K562 (cell line): ENCODE measurements at regions not wholly inside any gene's neighbourhood (a gene's known extent, or its start where the extent isn't known, plus 50 kb on each side); places are given as distances from the start of the nearest gene placed in this dataset.

Source experiments
- ATAC-seq: fragments of 200-7000 bp; cut with Tn5 transposase; 3 replicates; pipeline ENCODE4 v1.9.1; 2020; ENCODE audit warnings: moderate library complexity
- BruUV-seq: library from RNA; stranded (reverse); fragments of 400-500 nt; replicated peaks from 2 replicates; lab custom pipeline; 2021; lab: Mats Ljungman, UMichigan
- CTCF ChIA-PET: fragments of 300-600 bp; formaldehyde crosslinking; extraction: SDS; loops from one replicate; lab custom pipeline; 2021; ENCODE audit warnings: low intra/inter-chr PET ratio; lab: Yijun Ruan, JAX
- POLR2A ChIA-PET: fragments of 300-600, 350-650 bp; sonication (Branson Sonifier 250); formaldehyde crosslinking; extraction: SDS; loops from one replicate; lab custom pipeline; 2021; ENCODE audit warnings: antibody characterized with exemption, inconsistent platforms; lab: Yijun Ruan, JAX
- DNase-seq, 4 experiments: peaks; one replicate each; pipeline versions ENCODE4 v3.0.0 to v3.0.0-alpha.2; 2011 to 2018; ENCODE audit warnings: low spot score in 3 of 4, mixed read lengths in 3 of 4; ENCODE audit errors: extremely low read depth in 1 of 4
- FAIRE-seq: peaks from 2 replicates; lab custom pipeline; 2011; peaks lifted over from hg19 to GRCh38; lab: Jason Lieb, UNC
- H2AFZ ChIP-seq: 2 replicates; pipeline ENCODE4 v1.6.0; 2011; ENCODE audit warnings: low read depth, low read length, control low read depth, inconsistent platforms
- H3K27ac ChIP-seq: fragments of 200-600 bp; 3 replicates; pipeline ENCODE4 v1.8.0; 2011; ENCODE audit warnings: low read depth, mild to moderate bottlenecking, control low read depth, inconsistent platforms, low read length, moderate library complexity, mixed read lengths; ENCODE audit errors: extremely low read depth
- H3K27me3 ChIP-seq, 2 experiments: fragments of 300-600 bp in 1 of 2; 2 replicates in 1 of 2; 3 replicates in 1 of 2; pipeline versions ENCODE4 v1.6.0 to v1.8.0; 2011; ENCODE audit warnings: inconsistent platforms in 2 of 2, low read length in 2 of 2, mild to moderate bottlenecking in 1 of 2, mixed read lengths in 1 of 2, moderate library complexity in 1 of 2; ENCODE audit not compliant: control insufficient read depth in 2 of 2, insufficient read depth in 2 of 2
- H3K36me3 ChIP-seq: fragments of 300-600 bp; 3 replicates; pipeline ENCODE4 v1.8.0; 2011; ENCODE audit warnings: mild to moderate bottlenecking, low read length, inconsistent platforms; ENCODE audit not compliant: control insufficient read depth, insufficient read depth
- H3K4me1 ChIP-seq, 2 experiments: fragments of 200-600 bp in 1 of 2; replicated peaks in 1 of 2; 2 replicates in 1 of 2; 3 replicates in 1 of 2; pipeline versions ENCODE4 v1.5.1 to v1.8.0; 2011; ENCODE audit warnings: inconsistent platforms in 2 of 2, low read length in 2 of 2, mild to moderate bottlenecking in 1 of 2, mixed read lengths in 1 of 2, moderate library complexity in 1 of 2; ENCODE audit not compliant: control insufficient read depth in 2 of 2, insufficient read depth in 2 of 2
- H3K4me2 ChIP-seq: 2 replicates; pipeline ENCODE4 v1.6.1; 2011; ENCODE audit warnings: low read length, control low read depth, inconsistent platforms, mixed read lengths; ENCODE audit not compliant: insufficient read depth
- H3K4me3 ChIP-seq: fragments of 200-600 bp; sonication (generic), shearing (Covaris generic); 2 replicates; pipeline ENCODE4 v1.5.1; 2016; ENCODE audit warnings: control low read depth, inconsistent platforms
- H3K79me2 ChIP-seq: fragments of 200-600 bp; 3 replicates; pipeline ENCODE4 v1.8.0; 2011; ENCODE audit warnings: low read length, inconsistent platforms; ENCODE audit not compliant: control insufficient read depth, insufficient read depth
- H3K9ac ChIP-seq, 2 experiments: 2 replicates each; pipeline versions ENCODE4 v1.6.0 to v1.6.1; 2011; ENCODE audit warnings: low read depth in 2 of 2, low read length in 2 of 2, control low read depth in 1 of 2, inconsistent platforms in 1 of 2, mild to moderate bottlenecking in 1 of 2, mixed read lengths in 1 of 2; ENCODE audit not compliant: insufficient read depth in 1 of 2
- H3K9me1 ChIP-seq: one replicate; pipeline ENCODE4 v1.6.0; 2011; ENCODE audit warnings: inconsistent platforms, mild to moderate bottlenecking, low read length, moderate library complexity; ENCODE audit not compliant: control insufficient read depth, insufficient read depth
- H3K9me3 ChIP-seq: replicated peaks from 2 replicates; pipeline ENCODE4 v1.5.1; 2011; ENCODE audit warnings: low read depth, low read length, inconsistent platforms; ENCODE audit not compliant: control insufficient read depth, insufficient read depth
- H4K20me1 ChIP-seq: replicated peaks from 2 replicates; pipeline ENCODE4 v1.6.1; 2011; ENCODE audit warnings: low read length, inconsistent platforms, mixed read lengths; ENCODE audit not compliant: control insufficient read depth, insufficient read depth
- E2F5 ChIP-seq: sonication (generic); formaldehyde crosslinking; IDR thresholded peaks from 2 replicates; pipeline ENCODE4 v1.8.0; 2022; ENCODE audit warnings: mild to moderate bottlenecking, missing genetic modification reagents
- ELK3 ChIP-seq: fragments of 450-650 bp; formaldehyde crosslinking; IDR thresholded peaks from 2 replicates; pipeline ENCODE4 v1.4.0; 2020; ENCODE audit warnings: mild to moderate bottlenecking
- EP400 ChIP-seq: fragments of 450-650 bp; IDR thresholded peaks from 2 replicates; pipeline ENCODE4 v1.6.1; 2017; ENCODE audit warnings: antibody characterized with exemption, mild to moderate bottlenecking, moderate library complexity
- GATAD2B ChIP-seq: fragments of 450-650 bp; IDR thresholded peaks from 2 replicates; pipeline ENCODE4 v1.6.1; 2017; ENCODE audit warnings: mild to moderate bottlenecking, borderline replicate concordance
- NCOA2 ChIP-seq, 2 experiments: fragments of 450-650 bp; IDR thresholded peaks; 2 replicates each; pipeline ENCODE4 v1.6.1; 2018; ENCODE audit warnings: mild to moderate bottlenecking in 2 of 2, moderate library complexity in 1 of 2; ENCODE audit not compliant: partially characterized antibody in 2 of 2
- NFYB ChIP-seq: IDR thresholded peaks from 2 replicates; pipeline ENCODE4 v1.6.1; 2011; ENCODE audit warnings: mild to moderate bottlenecking, moderate library complexity; ENCODE audit not compliant: insufficient read length; ENCODE audit errors: extremely low read depth
- NR2C2 ChIP-seq, 2 experiments: fragments of 200-800 bp in 1 of 2; sonication (Bioruptor generic) in 1 of 2; sonication (generic) in 1 of 2; formaldehyde crosslinking in 1 of 2; IDR thresholded peaks; 2 replicates each; pipeline versions ENCODE4 v1.6.1 to v1.8.0; 2016 to 2022; ENCODE audit warnings: mild to moderate bottlenecking in 1 of 2, missing compliant biosample characterization in 1 of 2, missing genetic modification characterization in 1 of 2, missing genetic modification reagents in 1 of 2
- PHF21A ChIP-seq: fragments of 450-650 bp; IDR thresholded peaks from 2 replicates; pipeline ENCODE4 v1.6.1; 2017; ENCODE audit warnings: low read depth, borderline replicate concordance
- STAG1 ChIP-seq: sonication (generic); formaldehyde crosslinking; IDR thresholded peaks from 2 replicates; pipeline ENCODE4 v1.5.0; 2020; ENCODE audit warnings: missing genetic modification reagents, borderline replicate concordance
- STAT6 ChIP-seq: sonication (generic); formaldehyde crosslinking; IDR thresholded peaks from 2 replicates; pipeline ENCODE4 v1.8.1; 2023; ENCODE audit warnings: mild to moderate bottlenecking, missing genetic modification reagents
- SUPT5H ChIP-seq: fragments of 450-650 bp; IDR thresholded peaks from 2 replicates; pipeline ENCODE4 v1.6.1; 2016
- TAF1 ChIP-seq: IDR thresholded peaks from 2 replicates; pipeline ENCODE4 v1.6.1; 2011; ENCODE audit warnings: mild to moderate bottlenecking, low read length, moderate library complexity; ENCODE audit not compliant: insufficient read depth, control insufficient read depth, severe bottlenecking; ENCODE audit errors: extremely low read depth
- TEAD2 ChIP-seq: fragments of 450-650 bp; IDR thresholded peaks from 2 replicates; pipeline ENCODE4 v1.6.1; 2016; ENCODE audit warnings: missing genetic modification characterization, control low read depth, missing compliant biosample characterization
- ZNF121 ChIP-seq: sonication (generic); formaldehyde crosslinking; conservative IDR thresholded peaks from 2 replicates; pipeline ENCODE4 v1.8.0; 2022; ENCODE audit warnings: missing genetic modification reagents
- ZNF24 ChIP-seq: fragments of 450-650 bp; IDR thresholded peaks from 2 replicates; pipeline ENCODE4 v1.6.1; 2016
- ZNF324 ChIP-seq: fragments of 250-450 bp; sonication (Bioruptor Pico); IDR thresholded peaks from 2 replicates; pipeline ENCODE4 v1.4.0; 2020; ENCODE audit warnings: mild to moderate bottlenecking
- ZNF740 ChIP-seq, 3 experiments: fragments of 200-800 bp in 1 of 3; sonication (Bioruptor generic) in 1 of 3; sonication (generic) in 1 of 3; formaldehyde crosslinking in 1 of 3; IDR thresholded peaks; 2 replicates each; pipeline versions ENCODE4 v1.6.1 to v1.8.0; 2016 to 2022; ENCODE audit warnings: mild to moderate bottlenecking in 2 of 3, missing compliant biosample characterization in 2 of 3, missing genetic modification characterization in 2 of 3, missing genetic modification reagents in 1 of 3
- WGBS: fragments of 100-300 bp; shearing (Covaris generic); methylation state at CpG from one replicate; pipeline ENCODE4 v1.1.6; 2016; ENCODE audit warnings: low coverage, mixed read lengths; ENCODE audit not compliant: insufficient coverage; ENCODE audit errors: missing lambda C conversion rate; 5-methylcytosine and 5-hydroxymethylcytosine counted together
- in situ Hi-C: fragments of 300-500 bp; cut with MboI; formaldehyde crosslinking; loops from 4 replicates; pipeline ENCODE4 v1.15.0; 2018; ENCODE audit warnings: inconsistent platforms, mixed read lengths
- intact Hi-C: fragments of 100-400 bp; cut with micrococcal nuclease; formaldehyde crosslinking; loops from 2 replicates; pipeline ENCODE4 v1.14.2; 2022

- no peak for TF ChIP-seq NR2C2 (CRISPR knock-in tag; IDR thresholded peaks at IDR 0.05)
- TF ChIP-seq NR2C2 (tag; IDR thresholded peaks at IDR 0.05), result no peak
- TF ChIP-seq ZNF740 (CRISPR knock-in tag; IDR thresholded peaks at IDR 0.05), result no peak
- TF ChIP-seq ZNF740 (tag; IDR thresholded peaks at IDR 0.05), result no peak
- TF ChIP-seq, all 486 proteins: peak for 0
Observed at GRCh38 chrX:7269589-7269988, 121.6 kb upstream of the PUDP start (continued).

- Histone ChIP-seq H2AFZ (no peak overlapping the region), H3K4me2 (no peak overlapping the region), H3K79me2 (no peaks in the 10 kb centered on the region), H3K4me1 (no peaks in the 10 kb centered on the region), H4K20me1 (no peaks in the 10 kb centered on the region), H3K4me3 (no peak overlapping the region), H3K9me1 (no peaks in the 10 kb centered on the region), H3K27me3 (no peaks in the 10 kb centered on the region), H3K9me3 (no peaks in the 10 kb centered on the region), H3K9ac (no peak overlapping the region), H3K36me3 (no peaks in the 10 kb centered on the region), H3K27ac (no peak overlapping the region)
- FAIRE-seq (no peak), ATAC-seq (no peak), DNase-seq (no peak)
- WGBS, result 13% methylated on average over 1 of the region's 1 CpG
- ChIA-PET CTCF (no interaction called here), POLR2A (no interaction called here)
- BruUV-seq, result no TSS peak
- intact Hi-C loops, result no loop called here
- in situ Hi-C loops, result no loop called here
- TF ChIP-seq TEAD2 (tag) (no peak), PHF21A (no peak), SUPT5H (no peak), ZNF121 (CRISPR knock-in tag) (no peak), ELK3 (CRISPR knock-in tag) (no peak), ZNF24 (no peak), ZNF324 (CRISPR knock-in tag) (no peak), TAF1 (no peak), NCOA2 (IDR thresholded peaks at IDR 0.05; ENCODE audit: partially characterized antibody in 2 of 2) (no peak), GATAD2B (no peak), E2F5 (CRISPR knock-in tag) (no peak), STAT6 (CRISPR knock-in tag) (no peak), STAG1 (CRISPR knock-in tag) (no peak), EP400 (no peak), NFYB (no peak)
Observed at GRCh38 chrX:7266288-7266687, 118.3 kb upstream of the PUDP start.
